Keratinocyte (primary cell): ENCODE measurements at regions not wholly inside any gene's neighbourhood (a gene's known extent, or its start where the extent isn't known, plus 50 kb on each side); places are given as distances from the start of the nearest gene placed in this dataset.

Experiments
- DNase-seq: peaks from one replicate; pipeline ENCODE4 v3.0.0-alpha.2; 2011; ENCODE audit warnings: low read depth, missing footprints, low spot score
- FAIRE-seq: peaks from 2 replicates; lab custom pipeline; 2011; peaks lifted over from hg19 to GRCh38; lab: Jason Lieb, UNC
- H2AFZ ChIP-seq: 2 replicates; pipeline ENCODE4 v1.6.0; 2012; ENCODE audit warnings: low read length, control low read depth, inconsistent platforms; ENCODE audit not compliant: control insufficient read depth
- H3K27ac ChIP-seq: 2 replicates; pipeline ENCODE4 v1.5.1; 2011; ENCODE audit warnings: low read length; ENCODE audit not compliant: control insufficient read depth, insufficient read depth
- H3K27me3 ChIP-seq: 3 replicates; pipeline ENCODE4 v1.6.0; 2011; ENCODE audit warnings: low read length; ENCODE audit not compliant: control insufficient read depth, insufficient read depth; ENCODE audit errors: extremely low read depth
- H3K36me3 ChIP-seq, 2 experiments: 2 replicates in 1 of 2; 3 replicates in 1 of 2; pipeline ENCODE4 v1.5.1; 2011; ENCODE audit warnings: low read length in 2 of 2, mild to moderate bottlenecking in 1 of 2; ENCODE audit not compliant: control insufficient read depth in 2 of 2, insufficient read depth in 2 of 2; ENCODE audit errors: extremely low read depth in 1 of 2
- H3K4me1 ChIP-seq: 3 replicates; pipeline ENCODE4 v1.5.1; 2011; ENCODE audit warnings: low read length; ENCODE audit not compliant: control insufficient read depth, insufficient read depth; ENCODE audit errors: extremely low read depth
- H3K4me2 ChIP-seq: 3 replicates; pipeline ENCODE4 v1.6.0; 2011; ENCODE audit warnings: low read depth, low read length; ENCODE audit not compliant: control insufficient read depth, insufficient read depth; ENCODE audit errors: extremely low read depth
- H3K4me3 ChIP-seq, 3 experiments: fragments of 200-600 bp in 1 of 3; sonication (generic) in 1 of 3; 2 replicates in 2 of 3; 3 replicates in 1 of 3; pipeline ENCODE4 v1.5.1; 2011 to 2016; ENCODE audit warnings: low read length in 3 of 3, mild to moderate bottlenecking in 3 of 3, control low read depth in 2 of 3, inconsistent platforms in 1 of 3, low read depth in 1 of 3, mixed read lengths in 1 of 3, mixed run types in 1 of 3, moderate library complexity in 1 of 3; ENCODE audit not compliant: control insufficient read depth in 2 of 3, insufficient read depth in 2 of 3; ENCODE audit errors: extremely low read depth in 1 of 3
- H3K79me2 ChIP-seq: 2 replicates; pipeline ENCODE4 v1.6.0; 2012; ENCODE audit warnings: low read length; ENCODE audit not compliant: control insufficient read depth, insufficient read depth
- H3K9ac ChIP-seq: 3 replicates; pipeline ENCODE4 v1.6.0; 2011; ENCODE audit warnings: low read length; ENCODE audit not compliant: control insufficient read depth, insufficient read depth; ENCODE audit errors: extremely low read depth
- H3K9me1 ChIP-seq: 3 replicates; pipeline ENCODE4 v1.6.0; 2011; ENCODE audit warnings: low read length; ENCODE audit not compliant: control insufficient read depth, insufficient read depth; ENCODE audit errors: extremely low read depth
- H3K9me3 ChIP-seq: 2 replicates; pipeline ENCODE4 v1.5.1; 2012; ENCODE audit warnings: low read depth, low read length; ENCODE audit not compliant: control insufficient read depth
- H4K20me1 ChIP-seq: 3 replicates; pipeline ENCODE4 v1.6.0; 2011; ENCODE audit warnings: low read length; ENCODE audit not compliant: control insufficient read depth, insufficient read depth; ENCODE audit errors: extremely low read depth
- EZH2 ChIP-seq: IDR thresholded peaks from one replicate; pipeline ENCODE4 v1.6.1; 2012; ENCODE audit warnings: inconsistent platforms, mild to moderate bottlenecking, low read length, moderate library complexity
- dilution Hi-C: fragments of 300-500 bp; cut with MboI; formaldehyde crosslinking; loops from one replicate; pipeline ENCODE4 v1.7.0; 2020; ENCODE audit warnings: low sequenced_read_pairs; ENCODE audit not compliant: extremely low pct_ligation_motif_present
- TF ChIP-seq, protein P1 (sequence below), 3 experiments: IDR thresholded peaks in 1 of 3; conservative IDR thresholded peaks in 1 of 3; optimal IDR thresholded peaks in 1 of 3; 2 replicates in 2 of 3; 3 replicates in 1 of 3; pipeline versions ENCODE3 to v1.5.1; 2011; ENCODE audit warnings: low read length in 3 of 3, mild to moderate bottlenecking in 3 of 3, moderate library complexity in 2 of 3, control low read depth in 1 of 3, inconsistent platforms in 1 of 3; ENCODE audit not compliant: insufficient read depth in 2 of 3; ENCODE audit errors: extremely low read depth in 1 of 3

DNA sequence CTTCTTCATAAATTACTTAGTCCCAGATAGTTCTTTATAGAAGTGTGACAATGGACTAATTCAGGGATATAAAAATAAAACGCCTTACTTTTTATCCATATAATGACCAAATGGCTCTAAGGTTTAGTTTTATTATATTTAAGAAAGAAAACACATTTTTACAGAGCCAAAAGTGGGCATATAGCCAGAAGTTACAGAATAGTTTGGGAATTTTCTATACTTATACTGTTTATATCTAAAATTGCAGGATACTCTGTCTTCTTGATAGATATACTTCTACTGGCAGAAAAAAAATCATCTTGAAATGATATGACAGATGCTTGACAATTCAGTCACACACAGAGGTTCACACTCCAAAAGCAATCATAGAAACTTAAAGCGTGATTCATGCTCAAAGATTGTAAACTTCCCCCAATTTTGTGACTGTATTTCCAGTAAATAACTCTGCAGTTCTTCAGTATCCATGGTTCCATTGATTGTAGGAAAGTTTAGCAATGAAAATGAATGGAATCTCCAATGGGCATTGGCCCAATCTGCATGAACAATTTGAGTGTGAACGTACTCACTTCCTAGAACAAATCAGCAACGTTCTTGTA, 307.8 kb downstream of the NOVA1 start:
- FAIRE-seq (no peak), DNase-seq (no peak)
- TF ChIP-seq EZH2 = no peak
- TF ChIP-seq, protein P1, sequence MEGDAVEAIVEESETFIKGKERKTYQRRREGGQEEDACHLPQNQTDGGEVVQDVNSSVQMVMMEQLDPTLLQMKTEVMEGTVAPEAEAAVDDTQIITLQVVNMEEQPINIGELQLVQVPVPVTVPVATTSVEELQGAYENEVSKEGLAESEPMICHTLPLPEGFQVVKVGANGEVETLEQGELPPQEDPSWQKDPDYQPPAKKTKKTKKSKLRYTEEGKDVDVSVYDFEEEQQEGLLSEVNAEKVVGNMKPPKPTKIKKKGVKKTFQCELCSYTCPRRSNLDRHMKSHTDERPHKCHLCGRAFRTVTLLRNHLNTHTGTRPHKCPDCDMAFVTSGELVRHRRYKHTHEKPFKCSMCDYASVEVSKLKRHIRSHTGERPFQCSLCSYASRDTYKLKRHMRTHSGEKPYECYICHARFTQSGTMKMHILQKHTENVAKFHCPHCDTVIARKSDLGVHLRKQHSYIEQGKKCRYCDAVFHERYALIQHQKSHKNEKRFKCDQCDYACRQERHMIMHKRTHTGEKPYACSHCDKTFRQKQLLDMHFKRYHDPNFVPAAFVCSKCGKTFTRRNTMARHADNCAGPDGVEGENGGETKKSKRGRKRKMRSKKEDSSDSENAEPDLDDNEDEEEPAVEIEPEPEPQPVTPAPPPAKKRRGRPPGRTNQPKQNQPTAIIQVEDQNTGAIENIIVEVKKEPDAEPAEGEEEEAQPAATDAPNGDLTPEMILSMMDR (optimal IDR thresholded peaks at IDR 0.05 in 1 of 3, IDR thresholded peaks at IDR 0.05 in 1 of 3, conservative IDR thresholded peaks at IDR 0.05 in 1 of 3; ENCODE audit: extremely low read depth in 1 of 3, insufficient read depth in 2 of 3, low read length in 3 of 3) = no peak
- H3K9me1 ChIP-seq = no peaks in the 10 kb centered on the region
- no peak overlapping the region for H2AFZ ChIP-seq
- H3K4me1 ChIP-seq = no peaks in the 10 kb centered on the region
- dilution Hi-C loops = no loop called here
- no peak overlapping the region for H3K4me3 ChIP-seq
- H3K27me3 ChIP-seq = no peaks in the 10 kb centered on the region
- H3K36me3 ChIP-seq = no peaks in the 10 kb centered on the region
- no peak overlapping the region for H3K9ac ChIP-seq
- H3K79me2 ChIP-seq = no peaks in the 10 kb centered on the region
- no peak overlapping the region for H3K27ac ChIP-seq
- no peak overlapping the region for H3K4me2 ChIP-seq
- H3K9me3 ChIP-seq = no peaks in the 10 kb centered on the region
- no peaks in the 10 kb centered on the region for H4K20me1 ChIP-seq

DNA sequence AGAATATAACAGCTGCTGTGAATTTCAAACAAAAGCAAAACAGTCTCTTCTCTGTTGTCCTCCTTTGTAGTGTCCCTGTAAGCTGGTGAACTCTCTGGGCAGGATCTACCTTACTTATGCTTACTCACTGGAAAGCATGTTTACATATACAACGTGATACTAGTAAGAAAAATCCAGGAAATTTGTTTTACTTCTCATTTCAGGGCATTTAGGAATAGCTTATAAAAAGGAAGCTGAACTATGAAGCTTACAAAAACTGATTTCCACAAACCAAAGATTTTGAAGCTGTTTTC, 311.0 kb downstream of the NOVA1 start:
- dilution Hi-C loops = no loop called here
- H2AFZ ChIP-seq = no peak overlapping the region
- no peaks in the 10 kb centered on the region for H3K79me2 ChIP-seq
- no peak for FAIRE-seq
- H3K4me2 ChIP-seq = no peak overlapping the region
- no peaks in the 10 kb centered on the region for H3K9me1 ChIP-seq
- no peak for TF ChIP-seq EZH2
- TF ChIP-seq, protein P1 (optimal IDR thresholded peaks at IDR 0.05 in 1 of 3, IDR thresholded peaks at IDR 0.05 in 1 of 3, conservative IDR thresholded peaks at IDR 0.05 in 1 of 3; ENCODE audit: extremely low read depth in 1 of 3, insufficient read depth in 2 of 3, low read length in 3 of 3) = no peak
- H3K4me3 ChIP-seq = no peak overlapping the region
- H3K9me3 ChIP-seq = no peaks in the 10 kb centered on the region
- peaks cover 18% of the 10 kb centered on the region for H3K4me1 ChIP-seq
- H3K27me3 ChIP-seq = no peaks in the 10 kb centered on the region
- no peak for DNase-seq
- no peaks in the 10 kb centered on the region for H3K36me3 ChIP-seq
- no peak overlapping the region for H3K9ac ChIP-seq
- no peaks in the 10 kb centered on the region for H4K20me1 ChIP-seq
- no peak overlapping the region for H3K27ac ChIP-seq
